ENCODE measurements at regions not wholly inside any gene's neighbourhood (a gene's known extent, or its start where the extent isn't known, plus 50 kb on each side); places are given as distances from the start of the nearest gene placed in this dataset.

GRCh38 chr13:104975272-104975671 lies 1560.2 kb downstream of the EFNB2 start:
- Mint-ChIP-seq H3K4me3 (ENCODE audit: unreplicated experiment) (no peak overlapping the region), H3K4me1 (ENCODE audit: low read depth, unreplicated experiment) (peaks cover 5% of the 10 kb centered on the region), H3K36me3 (ENCODE audit: unreplicated experiment) (no peaks in the 10 kb centered on the region), H3K27me3 (ENCODE audit: unreplicated experiment) (peaks cover 4% of the 10 kb centered on the region), H3K9me3 (ENCODE audit: unreplicated experiment) (no peaks in the 10 kb centered on the region), H3K27ac (ENCODE audit: unreplicated experiment) (no peak overlapping the region)
- no peak for DNase-seq
- no peak for TF ChIP-seq CTCF (IDR thresholded peaks at IDR 0.05; ENCODE audit: partially characterized antibody, unreplicated experiment)

DNA sequence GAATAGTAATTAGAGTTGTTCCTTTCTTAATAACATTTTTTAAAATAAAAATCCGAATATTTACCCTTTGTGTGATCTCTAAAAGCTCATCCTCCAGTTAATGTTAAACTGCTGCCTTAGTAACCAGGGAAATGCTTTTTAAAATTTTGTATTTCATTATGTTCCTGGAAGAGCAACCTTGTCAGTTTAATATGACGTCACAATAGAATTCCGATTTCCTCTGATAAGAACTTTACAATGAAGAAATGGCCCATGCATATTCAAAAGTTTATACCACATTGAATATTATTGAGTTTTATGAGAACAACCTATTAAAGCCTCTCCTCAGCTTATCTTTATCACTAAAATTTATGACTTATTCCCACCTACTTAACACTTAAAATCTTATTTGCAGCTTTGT lies 1566.6 kb downstream of the EFNB2 start:
- no peak for DNase-seq
- H3K4me3 Mint-ChIP-seq (ENCODE audit: unreplicated experiment): no peak overlapping the region
- H3K27ac Mint-ChIP-seq (ENCODE audit: unreplicated experiment): no peak overlapping the region
- H3K9me3 Mint-ChIP-seq (ENCODE audit: unreplicated experiment): no peaks in the 10 kb centered on the region
- H3K36me3 Mint-ChIP-seq (ENCODE audit: unreplicated experiment): no peaks in the 10 kb centered on the region
- TF ChIP-seq CTCF (IDR thresholded peaks at IDR 0.05; ENCODE audit: partially characterized antibody, unreplicated experiment): no peak
- H3K4me1 Mint-ChIP-seq (ENCODE audit: low read depth, unreplicated experiment): peaks cover 13% of the 10 kb centered on the region
- H3K27me3 Mint-ChIP-seq (ENCODE audit: unreplicated experiment): no peaks in the 10 kb centered on the region

GRCh38 chr13:104967836-104968630 lies 1567.4 kb downstream of the EFNB2 start:
- Mint-ChIP-seq H3K4me1 (ENCODE audit: low read depth, unreplicated experiment) (peaks cover 13% of the 10 kb centered on the region), H3K27ac (ENCODE audit: unreplicated experiment) (no peak overlapping the region), H3K4me3 (ENCODE audit: unreplicated experiment) (no peak overlapping the region), H3K36me3 (ENCODE audit: unreplicated experiment) (peaks cover 5% of the 10 kb centered on the region), H3K27me3 (ENCODE audit: unreplicated experiment) (no peaks in the 10 kb centered on the region), H3K9me3 (ENCODE audit: unreplicated experiment) (no peaks in the 10 kb centered on the region)
- TF ChIP-seq CTCF (IDR thresholded peaks at IDR 0.05; ENCODE audit: partially characterized antibody, unreplicated experiment): no peak
- DNase-seq: no peak

DNA sequence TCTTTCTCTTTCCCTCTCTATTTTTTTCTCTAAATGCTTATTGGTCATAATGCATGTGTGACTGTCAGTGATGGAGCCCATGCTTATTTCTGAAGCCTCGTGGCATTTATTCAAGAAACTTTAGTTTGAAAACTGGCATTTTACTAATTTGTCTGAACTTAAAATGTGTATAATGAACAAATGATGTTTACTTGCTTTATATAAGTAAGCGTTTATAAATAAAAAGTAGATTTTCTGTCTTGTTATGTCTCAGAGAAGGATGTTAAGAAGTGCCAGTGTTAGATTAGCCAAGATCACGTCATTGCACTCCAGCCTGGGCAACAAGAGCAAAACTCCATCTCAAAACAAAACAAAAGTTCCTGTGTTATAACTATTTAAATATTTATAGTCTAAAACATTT lies 1568.1 kb downstream of the EFNB2 start:
- H3K27ac Mint-ChIP-seq (ENCODE audit: unreplicated experiment): no peak overlapping the region
- peaks cover 3% of the 10 kb centered on the region for H3K9me3 Mint-ChIP-seq (ENCODE audit: unreplicated experiment)
- DNase-seq: no peak
- no peak overlapping the region for H3K4me3 Mint-ChIP-seq (ENCODE audit: unreplicated experiment)
- H3K4me1 Mint-ChIP-seq (ENCODE audit: low read depth, unreplicated experiment): peaks cover 14% of the 10 kb centered on the region
- peaks cover 6% of the 10 kb centered on the region for H3K36me3 Mint-ChIP-seq (ENCODE audit: unreplicated experiment)
- TF ChIP-seq CTCF (IDR thresholded peaks at IDR 0.05; ENCODE audit: partially characterized antibody, unreplicated experiment): no peak
- H3K27me3 Mint-ChIP-seq (ENCODE audit: unreplicated experiment): peaks cover 2% of the 10 kb centered on the region

DNA sequence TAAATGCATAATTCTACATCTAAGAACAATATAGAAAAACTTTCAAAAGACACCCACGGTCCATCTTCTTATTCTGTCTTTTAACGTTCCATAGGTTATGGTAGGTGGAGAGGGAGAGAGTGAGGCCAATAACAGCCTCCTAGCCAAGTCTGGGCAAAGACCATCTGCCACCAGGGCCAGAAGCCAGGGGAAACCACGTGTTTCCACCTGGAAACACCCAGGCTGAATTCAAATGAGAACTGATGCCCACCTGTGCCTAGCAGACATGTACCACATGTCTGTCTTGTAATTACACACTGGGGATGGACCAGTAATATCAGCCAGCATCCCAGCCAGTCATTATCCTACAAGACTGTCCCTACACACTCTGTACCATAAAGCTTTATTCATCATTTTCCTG lies 1573.1 kb downstream of the EFNB2 start:
- no peak overlapping the region for H3K27ac Mint-ChIP-seq (ENCODE audit: unreplicated experiment)
- H3K9me3 Mint-ChIP-seq (ENCODE audit: unreplicated experiment): peaks cover 6% of the 10 kb centered on the region
- peaks cover 5% of the 10 kb centered on the region for H3K27me3 Mint-ChIP-seq (ENCODE audit: unreplicated experiment)
- H3K36me3 Mint-ChIP-seq (ENCODE audit: unreplicated experiment): peaks cover 6% of the 10 kb centered on the region
- no peak overlapping the region for H3K4me3 Mint-ChIP-seq (ENCODE audit: unreplicated experiment)
- TF ChIP-seq CTCF (IDR thresholded peaks at IDR 0.05; ENCODE audit: partially characterized antibody, unreplicated experiment): no peak
- DNase-seq: no peak
- H3K4me1 Mint-ChIP-seq (ENCODE audit: low read depth, unreplicated experiment): peaks cover 18% of the 10 kb centered on the region
